KG1 (cell line): ENCODE measurements at regions not wholly inside any gene's neighbourhood (a gene's known extent, or its start where the extent isn't known, plus 50 kb on each side); places are given as distances from the start of the nearest gene placed in this dataset.

Experiments
- DNase-seq: peaks from one replicate; lab custom pipeline; 2025; lab: John Stamatoyannopoulos, UW

DNA sequence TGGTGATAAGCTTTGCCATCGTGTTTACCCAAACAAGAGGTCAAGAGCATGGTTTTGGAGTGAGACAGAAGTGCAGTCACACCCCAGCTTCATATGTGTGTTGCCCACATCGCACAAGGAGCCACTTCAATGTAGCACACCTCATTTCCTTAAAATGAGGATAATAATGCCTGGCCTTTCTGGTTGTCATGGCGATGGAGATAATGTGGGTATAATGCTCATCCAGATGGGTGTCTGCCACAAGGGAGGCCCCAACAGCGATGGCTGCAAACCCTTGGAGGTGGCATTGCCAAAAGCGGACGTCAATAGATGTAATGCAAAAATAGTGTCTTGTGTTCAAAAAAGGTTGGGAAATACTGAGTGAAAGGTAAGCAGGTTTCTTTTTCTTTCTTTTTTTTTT, 83.1 kb upstream of the AJAP1 start:
- no peak for DNase-seq

DNA sequence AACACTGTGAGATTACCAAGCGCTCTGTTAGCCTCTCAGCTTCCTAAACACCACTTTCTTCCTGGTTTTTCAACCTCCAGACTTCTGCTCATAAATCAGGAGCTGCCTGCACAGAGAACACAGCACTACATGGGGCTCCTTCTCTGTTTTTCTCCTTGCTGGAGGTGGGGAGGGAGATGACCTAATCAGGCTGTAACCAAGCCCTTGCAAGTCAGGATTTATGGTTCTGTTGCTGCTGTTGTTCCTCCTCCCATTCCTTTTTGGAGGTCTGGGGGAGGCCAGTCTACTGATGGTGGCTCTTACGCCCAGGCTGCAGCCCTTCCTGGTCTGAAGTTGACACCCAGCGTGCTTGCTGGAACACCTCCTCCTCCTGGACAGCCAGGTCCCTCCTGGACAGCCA, 80.9 kb upstream of the AJAP1 start:
- DNase-seq = no peak

DNA sequence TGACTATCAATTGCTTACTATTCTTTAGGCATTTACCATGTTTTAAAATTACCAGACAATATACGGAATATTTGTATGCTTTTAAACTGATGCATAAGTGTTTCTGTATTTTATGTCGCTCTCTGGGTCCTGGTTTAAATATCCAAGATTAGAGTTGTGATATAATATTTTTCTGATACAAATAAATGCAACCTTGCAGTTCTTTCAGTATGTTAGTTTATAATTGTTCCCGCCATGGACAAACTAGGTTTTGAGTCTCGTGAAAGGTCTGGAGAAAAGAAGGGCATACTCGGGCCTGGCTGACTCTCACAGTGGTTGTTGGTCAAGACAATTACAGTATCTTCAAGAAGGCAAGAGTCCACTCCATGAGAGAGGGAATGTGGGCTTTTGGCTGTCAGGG, 72.6 kb upstream of the AJAP1 start:
- DNase-seq = no peak

DNA sequence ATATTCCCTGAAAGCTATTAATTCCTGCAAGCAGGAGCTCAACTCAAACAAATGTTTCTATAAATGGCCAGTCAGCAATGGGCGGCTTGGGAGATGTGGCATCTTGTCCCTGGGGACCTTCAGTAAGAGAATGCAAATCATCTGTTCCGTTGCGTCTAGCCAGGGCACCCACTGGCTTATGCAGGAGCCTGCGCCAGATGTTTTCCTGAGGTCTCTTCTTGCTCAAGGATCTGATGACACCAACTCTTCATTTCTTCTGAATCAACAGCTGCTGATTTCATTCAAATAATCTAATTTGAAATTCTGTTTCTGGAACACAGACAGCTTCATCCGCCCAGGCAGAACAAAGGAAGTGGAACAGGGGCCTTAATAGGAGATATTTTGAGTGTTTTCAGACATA, 70.0 kb upstream of the AJAP1 start:
- DNase-seq = no peak

- DNase-seq = no peak
Measured at GRCh38 chr1:4585216-4585615, 69.2 kb upstream of the AJAP1 start.

- DNase-seq = no peak
Measured at GRCh38 chr1:4585705-4586104, 68.7 kb upstream of the AJAP1 start.

- no peak for DNase-seq
Measured at GRCh38 chr1:4586611-4587160, 67.7 kb upstream of the AJAP1 start.

GRCh38 chr1:4587721-4588120, 66.7 kb upstream of the AJAP1 start:
- no peak for DNase-seq

DNA sequence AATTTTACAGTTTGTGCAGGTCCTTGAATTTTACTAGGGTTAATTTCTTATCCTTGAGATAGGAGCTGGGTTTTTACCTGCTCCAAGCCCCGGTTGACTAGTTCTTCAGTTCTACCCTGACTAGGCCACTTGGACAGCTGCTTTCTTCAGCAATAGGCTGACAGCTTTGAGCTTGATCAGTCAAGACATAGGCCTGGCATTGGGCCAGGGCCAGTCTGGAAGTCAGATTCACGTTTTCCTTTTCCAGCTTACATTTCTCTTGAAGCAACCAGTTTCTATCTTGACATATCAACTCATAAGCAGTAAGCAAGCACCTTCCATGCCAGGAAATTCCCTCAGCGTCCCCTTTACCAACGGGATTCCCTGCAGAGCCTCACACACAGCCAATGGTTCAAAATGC, 63.7 kb upstream of the AJAP1 start:
- DNase-seq = no peak

DNA sequence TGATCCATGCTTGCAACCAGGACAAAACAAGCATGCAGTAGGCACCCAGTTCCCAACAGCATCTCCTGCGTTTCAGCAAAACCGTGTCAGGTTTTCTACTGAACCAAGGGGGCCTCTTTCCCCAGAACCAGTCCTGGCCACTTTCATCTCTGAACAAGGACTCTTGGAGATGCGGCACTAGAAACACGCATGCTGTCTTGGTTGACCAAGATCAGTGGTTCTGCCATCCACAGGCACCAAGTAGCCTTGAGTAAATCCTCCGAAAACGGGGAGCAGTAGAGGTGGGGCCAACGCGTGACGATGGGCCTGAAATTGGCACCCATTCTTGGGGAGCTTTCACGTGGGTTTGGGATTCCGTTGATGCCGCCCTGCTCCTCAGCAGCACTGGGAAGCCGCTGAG, 62.5 kb upstream of the AJAP1 start:
- DNase-seq = no peak

DNA sequence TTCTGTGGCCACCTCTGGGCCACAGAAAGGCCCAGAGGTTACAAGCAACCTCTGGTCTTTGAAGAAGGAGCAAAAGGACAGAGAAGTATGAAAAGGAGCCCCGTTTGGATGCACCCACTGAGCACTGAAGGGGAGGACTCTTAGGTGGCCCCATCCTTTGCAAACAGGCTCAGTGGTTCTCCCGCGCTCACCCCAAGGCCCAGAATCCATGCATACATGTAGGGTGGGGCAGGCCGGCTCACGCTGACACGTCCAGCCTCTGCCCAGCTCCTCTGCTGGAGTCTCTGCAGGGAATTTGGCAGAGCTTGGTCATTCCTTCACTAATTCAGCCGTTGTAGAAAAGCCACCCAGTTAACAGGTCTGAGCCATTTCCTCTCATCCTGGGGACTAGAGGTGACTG, 61.3 kb upstream of the AJAP1 start:
- no peak for DNase-seq

DNA sequence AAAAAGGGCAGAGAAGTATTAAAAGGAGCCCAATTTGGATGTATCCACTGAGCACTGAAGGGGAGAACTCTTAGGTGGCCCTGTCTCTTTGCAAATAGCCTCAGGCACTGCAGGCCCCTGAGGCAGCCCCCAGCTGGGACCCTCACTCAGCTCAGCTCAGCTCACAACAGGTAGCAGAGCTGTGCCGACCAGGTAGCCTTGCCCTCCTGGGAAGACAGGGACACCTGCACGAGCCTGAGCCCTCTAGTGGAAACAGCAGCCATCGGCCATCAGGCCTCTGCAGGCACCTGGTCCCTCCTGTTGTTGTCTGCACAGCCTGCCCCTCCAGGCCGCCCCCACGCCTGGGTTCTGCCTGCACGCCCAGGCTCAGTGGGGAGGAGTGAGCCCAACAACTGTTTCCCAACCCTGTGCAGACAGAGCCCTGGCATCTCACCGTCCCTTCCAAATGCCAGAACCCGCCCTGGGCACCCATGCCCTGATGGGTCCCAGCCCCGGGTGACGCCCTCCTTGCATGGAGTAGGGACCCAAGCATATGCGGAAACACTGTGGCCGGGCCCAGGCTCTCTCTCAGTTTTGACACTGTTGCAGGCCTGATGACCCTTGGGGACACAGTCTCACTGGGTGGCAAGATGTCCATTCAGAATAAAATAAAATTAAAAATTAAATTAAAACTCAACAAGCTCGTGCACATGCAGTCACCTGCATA, 60.0 kb upstream of the AJAP1 start:
- no peak for DNase-seq

DNA sequence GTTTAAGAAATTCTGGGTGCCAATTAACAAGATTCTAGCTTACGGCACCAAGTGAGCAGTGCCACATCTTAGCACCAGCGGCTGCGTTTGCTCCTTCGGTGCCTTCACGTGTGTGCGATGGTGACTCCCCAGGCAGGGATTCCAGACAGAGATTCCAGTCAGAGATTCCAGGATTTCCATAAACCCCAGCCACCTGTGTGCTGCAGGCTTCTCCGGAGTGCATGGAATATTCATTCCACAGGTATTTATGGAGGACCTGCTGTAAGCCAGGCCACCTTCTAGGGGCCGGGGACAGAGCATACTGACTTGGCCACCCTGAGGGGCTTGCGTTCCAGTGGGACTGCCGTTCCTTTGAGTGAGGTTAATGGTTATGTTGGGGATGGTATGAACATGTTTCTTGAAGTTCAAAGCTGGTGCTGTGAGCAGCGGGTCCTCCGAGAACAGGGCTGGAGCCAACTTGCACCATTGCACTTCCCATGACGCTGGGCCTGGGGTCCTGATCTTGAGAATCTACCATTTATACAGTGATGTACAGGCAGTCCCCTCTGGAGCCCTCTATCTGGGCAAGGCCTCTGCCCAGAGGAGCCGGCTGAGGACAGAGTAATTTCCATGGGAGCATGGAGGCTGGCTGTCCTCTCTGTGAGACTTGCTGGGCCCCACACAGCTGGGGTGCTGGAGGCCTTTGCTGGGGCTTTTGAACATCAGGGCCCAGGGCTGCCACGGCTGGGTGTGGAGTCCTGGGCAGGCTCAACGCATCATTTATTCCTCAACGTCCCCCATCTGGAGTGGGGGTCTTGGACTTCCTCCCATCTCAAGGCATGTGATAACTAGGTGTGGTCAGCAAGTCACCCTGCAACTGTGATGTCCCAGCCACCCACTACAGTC, 58.8 kb upstream of the AJAP1 start:
- no peak for DNase-seq

DNA sequence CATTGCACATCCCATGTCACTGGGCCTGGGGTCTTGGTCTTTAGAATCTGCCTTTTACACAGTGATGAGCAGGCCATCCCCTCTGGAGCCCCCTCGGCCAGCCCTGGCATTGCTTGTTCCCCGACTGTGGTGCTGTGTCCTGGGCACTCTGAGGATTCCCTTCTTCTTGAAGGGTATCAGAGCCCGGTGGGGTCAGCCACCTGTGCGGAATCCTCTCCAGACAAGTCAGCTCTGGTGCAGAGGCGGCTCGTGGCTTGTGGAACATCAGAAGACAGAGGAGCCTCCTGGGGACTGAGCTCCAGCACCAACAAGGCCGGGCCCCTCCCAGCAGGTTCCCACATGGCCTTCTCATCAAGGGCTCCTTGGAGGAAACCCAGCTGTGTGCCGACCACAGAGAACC, 57.9 kb upstream of the AJAP1 start:
- no peak for DNase-seq

DNA sequence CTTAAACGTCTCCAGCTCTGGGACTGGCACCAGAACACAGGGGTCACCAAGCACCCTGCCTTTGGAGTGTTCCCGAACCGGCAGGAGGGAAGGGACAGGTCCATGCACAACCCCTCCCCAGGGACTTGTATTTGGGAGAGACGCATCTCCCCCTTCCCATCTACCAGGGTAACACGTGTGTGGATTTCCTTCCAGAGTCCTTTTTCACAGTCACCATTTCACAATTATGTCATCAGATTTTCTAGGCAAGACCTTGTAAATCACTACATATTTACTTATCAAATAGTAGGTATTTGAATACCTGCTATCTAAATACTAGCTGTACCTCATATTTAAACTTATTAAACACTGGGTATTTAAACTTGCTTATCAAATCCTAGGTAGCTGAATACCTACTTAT, 57.4 kb upstream of the AJAP1 start:
- DNase-seq = no peak

DNA sequence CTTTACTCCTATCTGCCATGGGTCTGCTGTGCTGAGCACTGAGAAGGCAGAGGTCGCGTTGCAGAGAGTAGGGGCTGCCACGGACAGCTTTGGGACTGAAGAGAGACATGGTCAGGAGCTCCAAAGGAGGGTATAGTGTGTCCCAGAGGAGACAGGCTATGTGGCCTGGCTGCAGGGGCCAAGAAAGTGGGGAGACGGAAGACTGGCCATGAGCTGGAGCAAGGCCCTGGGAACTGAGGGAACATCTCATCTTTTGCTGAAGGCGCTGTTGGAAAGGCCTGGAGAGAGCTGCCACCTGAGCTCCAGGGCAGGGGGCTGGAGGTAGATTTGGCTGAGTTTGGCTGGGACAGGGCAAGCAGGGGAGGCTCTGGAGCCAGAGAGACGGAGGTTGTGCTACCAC, 55.8 kb upstream of the AJAP1 start:
- DNase-seq = no peak

DNA sequence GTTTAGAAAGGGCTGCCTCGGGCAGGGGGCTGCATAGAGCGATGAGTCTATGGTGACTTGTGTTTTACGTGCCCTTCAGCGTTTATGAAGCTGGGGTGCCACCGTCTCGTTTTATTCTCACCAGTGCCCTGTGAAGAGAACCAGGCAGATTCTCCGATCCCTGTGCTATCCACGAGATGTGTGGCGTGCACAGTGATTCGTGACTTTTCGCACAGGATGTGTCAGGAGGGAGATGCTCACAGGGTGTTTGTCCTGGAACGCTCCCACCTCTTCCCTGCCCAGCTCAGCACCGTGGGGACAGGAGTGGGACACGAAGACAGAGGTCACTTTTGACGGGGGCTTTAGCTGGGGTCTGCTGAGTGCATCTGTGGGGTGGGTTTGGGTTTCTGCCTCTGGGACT, 54.9 kb upstream of the AJAP1 start:
- DNase-seq = no peak

- DNase-seq = no peak
Measured at GRCh38 chr1:4599951-4600481, 54.4 kb upstream of the AJAP1 start.

DNA sequence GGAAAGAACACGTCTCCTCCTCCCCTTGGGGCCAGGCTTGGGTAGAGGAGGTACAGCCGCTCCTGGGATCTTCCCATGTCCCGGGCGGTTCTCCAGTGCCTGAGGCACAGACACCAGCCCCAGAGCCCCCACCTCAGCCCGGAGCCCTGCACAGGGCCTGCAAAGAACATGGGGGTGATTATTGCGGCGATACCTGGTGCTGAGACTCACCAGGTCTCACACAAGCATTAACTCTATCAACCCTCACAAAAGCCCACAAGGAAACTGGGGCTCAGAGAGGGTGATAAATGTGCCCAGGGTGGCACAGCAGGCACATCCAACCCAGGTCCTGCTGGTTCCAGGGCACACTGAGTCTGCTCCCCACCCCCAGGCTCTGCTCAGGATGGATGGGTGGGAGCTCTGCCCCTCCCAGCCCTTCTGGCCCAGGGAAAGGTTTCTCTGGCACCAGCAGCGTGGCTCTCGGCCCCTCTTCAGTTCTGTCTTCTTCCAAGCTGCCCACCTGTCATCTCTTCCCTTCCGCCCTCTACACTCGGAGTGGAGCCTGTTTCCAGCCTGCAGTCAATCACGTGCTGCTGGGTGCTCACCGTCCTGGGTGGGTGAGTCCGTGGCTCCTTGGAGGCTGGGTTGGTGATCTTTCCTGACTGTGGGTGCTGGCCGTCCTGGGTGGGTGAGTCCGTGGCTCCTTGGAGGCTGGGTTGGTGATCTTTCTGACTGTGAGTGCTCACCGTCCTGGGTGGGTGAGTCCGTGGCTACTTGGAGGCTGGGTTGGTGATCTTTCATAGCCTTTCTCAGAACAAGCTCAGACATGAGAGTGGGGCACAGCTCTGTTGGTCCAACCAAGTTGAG, 53.6 kb upstream of the AJAP1 start:
- DNase-seq = no peak

DNA sequence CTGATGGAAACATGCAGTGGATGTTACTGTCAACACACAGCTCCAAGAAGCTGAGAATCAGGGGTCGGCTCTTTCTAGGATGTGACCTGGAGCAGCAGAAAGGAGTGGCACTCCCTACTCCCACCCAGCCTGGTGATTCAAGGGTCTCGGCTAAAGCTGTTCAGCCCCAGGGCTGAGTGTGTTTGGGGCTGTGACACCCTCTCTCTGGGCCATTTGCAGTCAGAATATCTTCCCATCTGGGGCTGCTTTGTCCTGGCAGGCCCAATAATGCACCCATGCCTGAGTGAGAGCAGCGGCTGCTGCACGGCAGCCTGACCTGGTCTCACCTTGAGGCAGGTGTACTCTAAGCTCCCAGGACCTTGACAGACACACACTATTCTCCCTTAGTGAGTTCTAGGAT, 52.5 kb upstream of the AJAP1 start:
- DNase-seq = no peak

- no peak for DNase-seq
Measured at GRCh38 chr1:4602462-4603294, 51.7 kb upstream of the AJAP1 start.
